Activated naive CD8-positive, alpha-beta T cell treated with anti-CD3 and anti-CD28 coated beads for 36 hours (primary cell): ENCODE measurements at regions not wholly inside any gene's neighbourhood (a gene's known extent, or its start where the extent isn't known, plus 50 kb on each side); places are given as distances from the start of the nearest gene placed in this dataset.

Experiments
- DNase-seq: peaks from one replicate; pipeline ENCODE4 v3.0.0; 2021
- H3K27ac Mint-ChIP-seq: one replicate; pipeline ENCODE4 v1.8.0; 2022; ENCODE audit warnings: mild to moderate bottlenecking, moderate library complexity, mixed read lengths
- H3K27me3 Mint-ChIP-seq: one replicate; pipeline ENCODE4 v1.8.0; 2022; ENCODE audit warnings: mild to moderate bottlenecking, mixed read lengths
- H3K36me3 Mint-ChIP-seq: one replicate; pipeline ENCODE4 v1.8.0; 2021; ENCODE audit warnings: mild to moderate bottlenecking, mixed read lengths
- H3K4me1 Mint-ChIP-seq: one replicate; pipeline ENCODE4 v1.8.0; 2021; ENCODE audit warnings: mixed read lengths
- H3K4me3 Mint-ChIP-seq: one replicate; pipeline ENCODE4 v1.8.0; 2022; ENCODE audit warnings: mild to moderate bottlenecking, moderate library complexity, mixed read lengths
- H3K9me3 Mint-ChIP-seq: one replicate; pipeline ENCODE4 v1.8.0; 2022; ENCODE audit warnings: mixed read lengths

- Mint-ChIP-seq H3K27ac (no peak overlapping the region), H3K27me3 (peaks cover 8% of the 10 kb centered on the region), H3K4me3 (no peak overlapping the region), H3K36me3 (peaks cover 1% of the 10 kb centered on the region), H3K4me1 (no peaks in the 10 kb centered on the region), H3K9me3 (peaks cover 4% of the 10 kb centered on the region)
- no peak for DNase-seq
Observed at GRCh38 chr11:16685914-16686313, 52.5 kb upstream of the C11orf58 start.

GRCh38 chr11:16678466-16679116, 59.9 kb upstream of the C11orf58 start:
- Mint-ChIP-seq H3K27ac (no peak overlapping the region), H3K4me1 (no peaks in the 10 kb centered on the region), H3K27me3 (no peaks in the 10 kb centered on the region), H3K4me3 (no peak overlapping the region), H3K9me3 (peaks cover 7% of the 10 kb centered on the region), H3K36me3 (no peaks in the 10 kb centered on the region)
- DNase-seq, result no peak

GRCh38 chr11:16669799-16670415, 68.5 kb upstream of the C11orf58 start:
- Mint-ChIP-seq H3K4me1 (no peaks in the 10 kb centered on the region), H3K36me3 (no peaks in the 10 kb centered on the region), H3K9me3 (peaks cover 16% of the 10 kb centered on the region), H3K4me3 (no peak overlapping the region), H3K27ac (no peak overlapping the region), H3K27me3 (peaks cover 4% of the 10 kb centered on the region)
- DNase-seq, result no peak

- H3K36me3 Mint-ChIP-seq, result no peaks in the 10 kb centered on the region
- peaks cover 20% of the 10 kb centered on the region for H3K9me3 Mint-ChIP-seq
- H3K27ac Mint-ChIP-seq, result no peak overlapping the region
- H3K27me3 Mint-ChIP-seq, result peaks cover 12% of the 10 kb centered on the region
- H3K4me3 Mint-ChIP-seq, result no peak overlapping the region
- DNase-seq, result no peak
- H3K4me1 Mint-ChIP-seq, result no peaks in the 10 kb centered on the region
Observed at GRCh38 chr11:16632295-16633200, 105.9 kb upstream of the C11orf58 start.

GRCh38 chr11:16630651-16631050, 107.8 kb upstream of the C11orf58 start:
- Mint-ChIP-seq H3K27me3 (peaks cover 12% of the 10 kb centered on the region), H3K4me3 (no peak overlapping the region), H3K9me3 (peaks cover 19% of the 10 kb centered on the region), H3K36me3 (no peaks in the 10 kb centered on the region), H3K27ac (no peak overlapping the region), H3K4me1 (no peaks in the 10 kb centered on the region)
- no peak for DNase-seq

- peaks cover 8% of the 10 kb centered on the region for H3K4me1 Mint-ChIP-seq
- no peak overlapping the region for H3K4me3 Mint-ChIP-seq
- H3K9me3 Mint-ChIP-seq, result peaks cover 6% of the 10 kb centered on the region
- no peaks in the 10 kb centered on the region for H3K36me3 Mint-ChIP-seq
- no peak for DNase-seq
- peaks cover 36% of the 10 kb centered on the region for H3K27me3 Mint-ChIP-seq
- no peak overlapping the region for H3K27ac Mint-ChIP-seq
Observed at GRCh38 chr11:16618431-16618830, 120.0 kb upstream of the C11orf58 start.

- Mint-ChIP-seq H3K4me1 (peaks cover 17% of the 10 kb centered on the region), H3K9me3 (no peaks in the 10 kb centered on the region), H3K4me3 (no peak overlapping the region), H3K27ac (no peak overlapping the region), H3K36me3 (no peaks in the 10 kb centered on the region), H3K27me3 (peaks cover 20% of the 10 kb centered on the region)
- DNase-seq, result no peak
Observed at GRCh38 chr11:16615480-16615879, 123.0 kb upstream of the C11orf58 start.

GRCh38 chr11:16613512-16614381, 124.7 kb upstream of the C11orf58 start:
- peak; percentile 72 for DNase-seq
- no peak overlapping the region for H3K27ac Mint-ChIP-seq
- H3K4me1 Mint-ChIP-seq, result peaks cover 17% of the 10 kb centered on the region
- no peaks in the 10 kb centered on the region for H3K36me3 Mint-ChIP-seq
- H3K4me3 Mint-ChIP-seq, result peak overlapping the region; percentile 73
- H3K27me3 Mint-ChIP-seq, result peaks cover 20% of the 10 kb centered on the region
- no peaks in the 10 kb centered on the region for H3K9me3 Mint-ChIP-seq

- no peak overlapping the region for H3K27ac Mint-ChIP-seq
- peaks cover 17% of the 10 kb centered on the region for H3K4me1 Mint-ChIP-seq
- H3K4me3 Mint-ChIP-seq, result peak overlapping the region; percentile 73
- DNase-seq, result no peak
- H3K9me3 Mint-ChIP-seq, result no peaks in the 10 kb centered on the region
- peaks cover 17% of the 10 kb centered on the region for H3K27me3 Mint-ChIP-seq
- H3K36me3 Mint-ChIP-seq, result no peaks in the 10 kb centered on the region
Observed at GRCh38 chr11:16613262-16613511, 125.3 kb upstream of the C11orf58 start.

GRCh38 chr11:16612566-16613261, 125.7 kb upstream of the C11orf58 start:
- no peaks in the 10 kb centered on the region for H3K36me3 Mint-ChIP-seq
- H3K4me1 Mint-ChIP-seq, result peaks cover 17% of the 10 kb centered on the region
- no peak overlapping the region for H3K27ac Mint-ChIP-seq
- no peaks in the 10 kb centered on the region for H3K9me3 Mint-ChIP-seq
- no peak for DNase-seq
- peaks cover 17% of the 10 kb centered on the region for H3K27me3 Mint-ChIP-seq
- peak overlapping the region; percentile 73 for H3K4me3 Mint-ChIP-seq

- peaks cover 16% of the 10 kb centered on the region for H3K27me3 Mint-ChIP-seq
- no peaks in the 10 kb centered on the region for H3K9me3 Mint-ChIP-seq
- no peak overlapping the region for H3K27ac Mint-ChIP-seq
- H3K4me1 Mint-ChIP-seq, result peaks cover 17% of the 10 kb centered on the region
- no peaks in the 10 kb centered on the region for H3K36me3 Mint-ChIP-seq
- no peak overlapping the region for H3K4me3 Mint-ChIP-seq
- no peak for DNase-seq
Observed at GRCh38 chr11:16611926-16612565, 126.4 kb upstream of the C11orf58 start.

GRCh38 chr11:16611401-16611921, 127.0 kb upstream of the C11orf58 start:
- peaks cover 17% of the 10 kb centered on the region for H3K27me3 Mint-ChIP-seq
- no peaks in the 10 kb centered on the region for H3K36me3 Mint-ChIP-seq
- H3K4me1 Mint-ChIP-seq, result peaks cover 19% of the 10 kb centered on the region
- no peak overlapping the region for H3K27ac Mint-ChIP-seq
- H3K9me3 Mint-ChIP-seq, result no peaks in the 10 kb centered on the region
- DNase-seq, result no peak
- H3K4me3 Mint-ChIP-seq, result no peak overlapping the region

GRCh38 chr11:16610738-16611388, 127.6 kb upstream of the C11orf58 start:
- Mint-ChIP-seq H3K4me3 (no peak overlapping the region), H3K27me3 (peaks cover 20% of the 10 kb centered on the region), H3K9me3 (no peaks in the 10 kb centered on the region), H3K27ac (no peak overlapping the region), H3K4me1 (peaks cover 25% of the 10 kb centered on the region), H3K36me3 (peaks cover 2% of the 10 kb centered on the region)
- DNase-seq, result no peak
